Right cardiac atrium (tissue), 5 donors: ENCODE measurements at regions not wholly inside any gene's neighbourhood (a gene's known extent, or its start where the extent isn't known, plus 50 kb on each side); places are given as distances from the start of the nearest gene placed in this dataset.
"Not testable (repeated sequence)": the region's sequence is repeated elsewhere in the genome, so short reads cannot be mapped to it uniquely, and the experiment has no call there.

ENCODE experiments used
- ATAC-seq, 2 donors: fragments of 200-7000 bp; cut with Tn5 transposase; one replicate each; pipeline versions ENCODE4 v1.8.0 to v1.9.1; 2020; ENCODE audit warnings: moderate library complexity in 2 of 2, mild to moderate bottlenecking in 1 of 2
- DNase-seq, 3 donors: peaks; one replicate each; pipeline ENCODE4 v3.0.0-alpha.2; 2020
- H3K27ac ChIP-seq: one replicate; pipeline ENCODE4 v1.5.1; 2013; ENCODE audit warnings: mild to moderate bottlenecking, low read length, control low read depth, moderate library complexity
- H3K27me3 ChIP-seq: one replicate; pipeline ENCODE4 v1.6.1; 2013; ENCODE audit not compliant: control insufficient read depth, insufficient read depth
- H3K4me1 ChIP-seq: one replicate; pipeline ENCODE4 v1.6.1; 2013; ENCODE audit warnings: low read length; ENCODE audit not compliant: control insufficient read depth, insufficient read depth
- H3K4me3 ChIP-seq: one replicate; pipeline ENCODE4 v1.5.1; 2013; ENCODE audit warnings: low read length, control low read depth
- H3K9me3 ChIP-seq: one replicate; pipeline ENCODE4 v1.6.1; 2013; ENCODE audit warnings: low read length; ENCODE audit not compliant: control insufficient read depth
- WGBS: extraction: QIAGEN DNeasy Blood & Tissue Kit; methylation state at CpG from one replicate; pipeline ENCODE4 v1.1.7; 2013; 5-methylcytosine and 5-hydroxymethylcytosine counted together
- intact Hi-C, 4 donors: fragments of 100-400 bp; cut with DNase I; formaldehyde crosslinking; loops; one replicate each; pipeline versions ENCODE4 v1.11.0 to v1.14.0; 2022 to 2023
- donor health status: healthy with polysubstance abuse.
- donor health status: DM: no; HTN: yes; CAD: no.
- donor health status: DM: no; HTN: no; CAD: no.
- donor health status: DM: no; HTN: yes; CAD: no; lungs with severe emphysema.
- donor health status: DM: yes; HTN: yes; CAD: no.

GRCh38 chr10:7108141-7108540 lies 302.7 kb downstream of the SFMBT2 start:
- Histone ChIP-seq H3K27ac (no peak overlapping the region), H3K9me3 (no peaks in the 10 kb centered on the region), H3K27me3 (no peaks in the 10 kb centered on the region), H3K4me1 (no peaks in the 10 kb centered on the region), H3K4me3 (no peak overlapping the region)
- intact Hi-C loops, result no loop called here
- 93% methylated on average over 3 of the region's 3 CpGs for WGBS
- no peak for DNase-seq
- no peak for ATAC-seq

DNA sequence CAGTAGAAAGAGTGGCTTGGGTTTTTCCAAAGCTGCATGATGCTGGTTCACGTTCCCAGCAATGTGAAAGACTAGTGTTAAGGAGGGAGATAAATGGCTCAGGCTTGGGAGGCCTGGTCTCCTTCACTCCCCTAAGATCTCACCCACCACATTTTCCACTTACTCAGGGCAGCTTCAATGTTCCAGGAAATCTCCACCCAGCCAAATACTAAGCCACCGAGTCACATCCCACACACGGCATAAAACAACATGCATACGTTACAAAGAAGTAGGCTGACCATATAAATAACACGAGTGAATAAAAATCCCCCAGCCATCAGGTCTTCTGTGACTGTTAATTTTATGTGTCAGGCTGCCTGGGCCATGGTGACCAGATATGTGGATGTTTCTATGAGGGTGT lies 303.5 kb downstream of the SFMBT2 start:
- no peaks in the 10 kb centered on the region for H3K27me3 ChIP-seq
- WGBS, result 70% methylated on average over 5 of the region's 5 CpGs
- intact Hi-C loops, result no loop called here
- no peaks in the 10 kb centered on the region for H3K9me3 ChIP-seq
- DNase-seq, result no peak
- no peak overlapping the region for H3K4me3 ChIP-seq
- no peak for ATAC-seq
- no peak overlapping the region for H3K27ac ChIP-seq
- H3K4me1 ChIP-seq, result no peaks in the 10 kb centered on the region

- intact Hi-C loops, DNase-seq, H3K27ac ChIP-seq, H3K4me3 ChIP-seq, H3K9me3 ChIP-seq, ATAC-seq, H3K27me3 ChIP-seq, H3K4me1 ChIP-seq: not testable (repeated sequence)
- 94% methylated on average over 1 of the region's 1 CpG for WGBS
Measured at GRCh38 chr10:7104379-7104778, 306.5 kb downstream of the SFMBT2 start.

GRCh38 chr10:7102557-7103349 lies 308.1 kb downstream of the SFMBT2 start:
- no peak overlapping the region for H3K27ac ChIP-seq
- ATAC-seq (no peak), DNase-seq (no peak)
- H3K27me3 ChIP-seq, result no peaks in the 10 kb centered on the region
- intact Hi-C loops, result no loop called here
- no peak overlapping the region for H3K4me3 ChIP-seq
- H3K4me1 ChIP-seq, result no peaks in the 10 kb centered on the region
- 79% methylated on average over 7 of the region's 7 CpGs for WGBS
- no peaks in the 10 kb centered on the region for H3K9me3 ChIP-seq

- H3K9me3 ChIP-seq, result no peaks in the 10 kb centered on the region
- no peak overlapping the region for H3K27ac ChIP-seq
- intact Hi-C loops, result no loop called here
- ATAC-seq, result peak; percentile 51 to 74
- DNase-seq, result no peak
- 45% methylated on average over 1 of the region's 1 CpG for WGBS
- no peaks in the 10 kb centered on the region for H3K4me1 ChIP-seq
- H3K4me3 ChIP-seq, result no peak overlapping the region
- H3K27me3 ChIP-seq, result no peaks in the 10 kb centered on the region
Measured at GRCh38 chr10:7102084-7102483, 308.8 kb downstream of the SFMBT2 start.

- WGBS, result 74% methylated on average over 5 of the region's 5 CpGs
- no peaks in the 10 kb centered on the region for H3K9me3 ChIP-seq
- no peak for ATAC-seq
- no peaks in the 10 kb centered on the region for H3K4me1 ChIP-seq
- intact Hi-C loops, result no loop called here
- H3K27ac ChIP-seq, result no peak overlapping the region
- no peak for DNase-seq
- H3K27me3 ChIP-seq, result no peaks in the 10 kb centered on the region
- no peak overlapping the region for H3K4me3 ChIP-seq
Measured at GRCh38 chr10:7101451-7101850, 309.4 kb downstream of the SFMBT2 start.

GRCh38 chr10:7100032-7100702 lies 310.7 kb downstream of the SFMBT2 start:
- 60% methylated on average over 8 of the region's 8 CpGs for WGBS
- intact Hi-C loops, result no loop called here
- ATAC-seq (no peak), DNase-seq (no peak)
- H3K27me3 ChIP-seq, result no peaks in the 10 kb centered on the region
- no peaks in the 10 kb centered on the region for H3K4me1 ChIP-seq
- no peak overlapping the region for H3K4me3 ChIP-seq
- H3K27ac ChIP-seq, result no peak overlapping the region
- no peaks in the 10 kb centered on the region for H3K9me3 ChIP-seq

DNA sequence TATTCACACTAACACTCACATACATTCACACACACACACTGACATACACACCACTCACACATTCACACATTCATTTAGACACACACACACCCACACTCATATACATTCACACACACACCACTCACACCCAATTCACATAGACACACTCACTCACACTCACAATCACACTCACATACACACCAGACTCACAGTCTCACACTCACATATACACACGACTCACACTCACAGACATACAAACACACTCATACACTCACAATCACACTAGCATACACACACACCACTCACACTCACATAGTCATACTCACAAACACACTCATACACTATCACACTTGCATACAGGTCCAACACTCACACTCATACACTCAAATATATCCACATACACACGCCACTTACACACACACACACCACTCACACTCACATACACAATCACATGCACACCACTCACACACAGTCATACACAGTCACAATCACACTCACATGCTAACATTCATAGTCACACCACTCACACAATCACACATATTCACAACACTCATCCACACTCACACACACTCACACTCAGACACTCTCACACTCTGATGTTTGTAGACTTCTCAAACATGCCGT lies 312.6 kb downstream of the SFMBT2 start:
- H3K27ac ChIP-seq, result no peak overlapping the region
- whole genome bisulfite sequencing, result 90% methylated on average over 3 of the region's 3 CpGs
- intact Hi-C loops, result no loop called here
- ATAC-seq (no peak), DNase-seq (no peak)
- no peaks in the 10 kb centered on the region for H3K27me3 ChIP-seq
- no peaks in the 10 kb centered on the region for H3K4me1 ChIP-seq
- no peak overlapping the region for H3K4me3 ChIP-seq
- no peaks in the 10 kb centered on the region for H3K9me3 ChIP-seq

- Histone ChIP-seq H3K27ac (no peak overlapping the region), H3K27me3 (no peaks in the 10 kb centered on the region), H3K4me1 (no peaks in the 10 kb centered on the region), H3K9me3 (no peaks in the 10 kb centered on the region), H3K4me3 (no peak overlapping the region)
- 66% methylated on average over 6 of the region's 6 CpGs for WGBS
- intact Hi-C loops, result no loop called here
- ATAC-seq, result no peak
- no peak for DNase-seq
Measured at GRCh38 chr10:7094781-7095180, 316.1 kb downstream of the SFMBT2 start.

DNA sequence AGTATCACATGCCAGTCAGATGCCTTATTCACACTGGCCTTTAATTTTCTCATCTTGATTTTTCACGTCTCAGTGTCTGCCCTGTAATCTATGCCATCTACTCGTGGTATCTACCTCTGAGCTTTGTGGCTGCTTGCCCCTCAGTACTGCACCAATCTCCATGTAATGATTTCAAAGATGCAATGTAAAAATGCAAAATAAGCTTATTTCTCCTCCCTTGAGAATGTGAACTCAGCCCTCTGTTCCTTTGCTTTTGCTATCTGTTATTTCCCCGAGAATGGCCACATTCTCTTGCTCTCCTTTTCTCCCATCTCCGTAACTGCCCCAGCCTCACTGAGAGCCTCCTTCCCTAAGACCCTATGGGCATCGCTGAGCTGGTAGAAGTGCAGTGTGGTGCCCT lies 317.5 kb downstream of the SFMBT2 start:
- Histone ChIP-seq H3K27ac (no peak overlapping the region), H3K4me3 (no peak overlapping the region), H3K9me3 (no peaks in the 10 kb centered on the region), H3K4me1 (no peaks in the 10 kb centered on the region), H3K27me3 (no peaks in the 10 kb centered on the region)
- intact Hi-C loops, result no loop called here
- ATAC-seq (no peak), DNase-seq (no peak)
- WGBS, result 88% methylated on average over 5 of the region's 5 CpGs

DNA sequence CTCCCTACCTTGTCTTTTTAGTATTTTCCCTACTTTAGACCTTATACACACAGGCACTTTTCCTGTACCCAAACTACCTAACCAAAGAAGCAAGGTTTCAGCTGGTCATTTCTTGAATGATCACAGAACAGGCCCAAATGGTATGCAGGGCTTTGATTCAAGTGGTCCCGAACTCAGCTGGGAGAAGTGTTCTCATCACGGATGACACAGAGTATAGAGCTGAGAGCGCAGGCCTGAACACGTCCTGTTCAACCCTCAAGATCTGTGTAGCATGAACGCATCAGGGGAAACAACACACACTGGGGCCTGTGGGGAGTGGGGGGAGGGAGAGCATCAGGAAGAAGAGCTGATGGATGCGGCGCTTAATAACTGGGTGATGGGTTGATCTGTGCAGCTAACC lies 318.2 kb downstream of the SFMBT2 start:
- Histone ChIP-seq H3K27ac (no peak overlapping the region), H3K27me3 (no peaks in the 10 kb centered on the region), H3K4me3 (no peak overlapping the region), H3K4me1 (no peaks in the 10 kb centered on the region), H3K9me3 (no peaks in the 10 kb centered on the region)
- 97% methylated on average over 7 of the region's 7 CpGs for WGBS
- DNase-seq (no peak), ATAC-seq (no peak)
- intact Hi-C loops, result no loop called here
